GM12878 (cell line): ENCODE measurements at regions not wholly inside any gene's neighbourhood (a gene's known extent, or its start where the extent isn't known, plus 50 kb on each side); places are given as distances from the start of the nearest gene placed in this dataset.
A peak's percentile ranks its signal among the peaks of the same experiment; 100 is the strongest.

Experiments
- BACH1 ChIP-seq: fragments of 450-650 bp; IDR thresholded peaks from 2 replicates; pipeline ENCODE4 v1.6.1; 2017; ENCODE audit warnings: mild to moderate bottlenecking, borderline replicate concordance
- BHLHE40 ChIP-seq, 2 experiments: fragments of 450-650 bp in 1 of 2; IDR thresholded peaks; 2 replicates each; pipeline ENCODE4 v1.6.1; 2011 to 2017; ENCODE audit warnings: low read depth in 2 of 2, borderline replicate concordance in 1 of 2, improper control_type of control experiment in 1 of 2, low read length in 1 of 2, mild to moderate bottlenecking in 1 of 2
- CBX3 ChIP-seq: fragments of 200-600 bp; sonication (generic); IDR thresholded peaks from 2 replicates; pipeline ENCODE4 v1.6.1; 2016; ENCODE audit warnings: low read depth, borderline replicate concordance
- CHD1 ChIP-seq: IDR thresholded peaks from 2 replicates; pipeline ENCODE4 v1.6.1; 2012; ENCODE audit warnings: low read depth, low read length, improper control_type of control experiment
- EGR1 ChIP-seq, 2 experiments: IDR thresholded peaks; 1 replicate in 1 of 2; 2 replicates in 1 of 2; pipeline ENCODE4 v1.6.1; 2011 to 2012; ENCODE audit warnings: low read depth in 2 of 2, low read length in 2 of 2, borderline replicate concordance in 1 of 2, mild to moderate bottlenecking in 1 of 2, moderate library complexity in 1 of 2
- ETV6 ChIP-seq, 2 experiments: fragments of 450-650 bp in 1 of 2; IDR thresholded peaks in 1 of 2; conservative IDR thresholded peaks in 1 of 2; 2 replicates each; pipeline ENCODE4 v1.6.1; 2014; ENCODE audit warnings: antibody characterized with exemption in 1 of 2, borderline replicate concordance in 1 of 2, low read depth in 1 of 2, mild to moderate bottlenecking in 1 of 2, moderate library complexity in 1 of 2
- EZH2 ChIP-seq: IDR thresholded peaks from 2 replicates; pipeline ENCODE4 v1.6.1; 2012; ENCODE audit warnings: low read depth, mild to moderate bottlenecking, control low read depth, inconsistent platforms, low read length, borderline replicate concordance; ENCODE audit not compliant: control insufficient read depth
- FOXM1 ChIP-seq: IDR thresholded peaks from 2 replicates; pipeline ENCODE4 v1.6.1; 2012; ENCODE audit warnings: low read depth, mild to moderate bottlenecking, inconsistent platforms, low read length, moderate library complexity
- HDAC2 ChIP-seq: fragments of 200-600 bp; sonication (generic); IDR thresholded peaks from 2 replicates; pipeline ENCODE4 v1.6.1; 2017
- KDM1A ChIP-seq: fragments of 200-600 bp; sonication (generic); IDR thresholded peaks from 2 replicates; pipeline ENCODE4 v1.6.1; 2016; ENCODE audit warnings: borderline replicate concordance
- MEF2B ChIP-seq: fragments of 450-650 bp; IDR thresholded peaks from 2 replicates; pipeline ENCODE4 v1.6.1; 2018; ENCODE audit warnings: mild to moderate bottlenecking, moderate library complexity; ENCODE audit not compliant: partially characterized antibody, poor library complexity, severe bottlenecking
- NFXL1 ChIP-seq: fragments of 450-650 bp; IDR thresholded peaks from 2 replicates; pipeline ENCODE4 v1.6.1; 2017; ENCODE audit warnings: antibody characterized with exemption, mild to moderate bottlenecking, borderline replicate concordance
- NFYA ChIP-seq: IDR thresholded peaks from 2 replicates; pipeline ENCODE4 v1.6.1; 2011; ENCODE audit warnings: low read depth, mild to moderate bottlenecking, low read length, improper control_type of control experiment, borderline replicate concordance
- POLR2AphosphoS5 ChIP-seq: IDR thresholded peaks from 2 replicates; pipeline ENCODE4 v1.6.1; 2011; ENCODE audit warnings: mild to moderate bottlenecking, low read length, inconsistent platforms
- RCOR1 ChIP-seq: conservative IDR thresholded peaks from 2 replicates; pipeline ENCODE4 v1.6.1; 2012; ENCODE audit warnings: low read depth, low read length, improper control_type of control experiment
- RELA ChIP-seq: fragments of 450-650 bp; IDR thresholded peaks from 2 replicates; pipeline ENCODE4 v1.8.0; 2014; ENCODE audit warnings: borderline replicate concordance; ENCODE audit not compliant: partially characterized antibody
- RFX5 ChIP-seq: IDR thresholded peaks from 2 replicates; pipeline ENCODE4 v1.6.1; 2011; ENCODE audit warnings: low read depth, low read length, improper control_type of control experiment
- SMARCA5 ChIP-seq: fragments of 450-650 bp; IDR thresholded peaks from 2 replicates; pipeline ENCODE4 v1.6.1; 2017; ENCODE audit warnings: mild to moderate bottlenecking
- TBL1XR1 ChIP-seq: IDR thresholded peaks from 2 replicates; pipeline ENCODE4 v1.6.1; 2012; ENCODE audit warnings: low read depth, low read length, improper control_type of control experiment
- TCF12 ChIP-seq: IDR thresholded peaks from 2 replicates; pipeline ENCODE4 v1.6.1; 2011; ENCODE audit warnings: low read depth, mild to moderate bottlenecking, low read length
- YY1 ChIP-seq: IDR thresholded peaks from 2 replicates; pipeline ENCODE4 v1.6.1; 2011; ENCODE audit warnings: low read depth, mild to moderate bottlenecking, low read length
- ZNF622 ChIP-seq: fragments of 450-650 bp; IDR thresholded peaks from 2 replicates; pipeline ENCODE4 v1.6.1; 2017; ENCODE audit warnings: mild to moderate bottlenecking, inconsistent platforms
- TF ChIP-seq, protein P1 (sequence below): IDR thresholded peaks from 2 replicates; pipeline ENCODE4 v1.6.1; 2012; ENCODE audit warnings: low read length, inconsistent platforms
- TF ChIP-seq, protein P2 (sequence below): fragments of 450-650 bp; IDR thresholded peaks from 2 replicates; pipeline ENCODE4 v1.6.1; 2017; ENCODE audit warnings: low read depth, mild to moderate bottlenecking, moderate library complexity

DNA sequence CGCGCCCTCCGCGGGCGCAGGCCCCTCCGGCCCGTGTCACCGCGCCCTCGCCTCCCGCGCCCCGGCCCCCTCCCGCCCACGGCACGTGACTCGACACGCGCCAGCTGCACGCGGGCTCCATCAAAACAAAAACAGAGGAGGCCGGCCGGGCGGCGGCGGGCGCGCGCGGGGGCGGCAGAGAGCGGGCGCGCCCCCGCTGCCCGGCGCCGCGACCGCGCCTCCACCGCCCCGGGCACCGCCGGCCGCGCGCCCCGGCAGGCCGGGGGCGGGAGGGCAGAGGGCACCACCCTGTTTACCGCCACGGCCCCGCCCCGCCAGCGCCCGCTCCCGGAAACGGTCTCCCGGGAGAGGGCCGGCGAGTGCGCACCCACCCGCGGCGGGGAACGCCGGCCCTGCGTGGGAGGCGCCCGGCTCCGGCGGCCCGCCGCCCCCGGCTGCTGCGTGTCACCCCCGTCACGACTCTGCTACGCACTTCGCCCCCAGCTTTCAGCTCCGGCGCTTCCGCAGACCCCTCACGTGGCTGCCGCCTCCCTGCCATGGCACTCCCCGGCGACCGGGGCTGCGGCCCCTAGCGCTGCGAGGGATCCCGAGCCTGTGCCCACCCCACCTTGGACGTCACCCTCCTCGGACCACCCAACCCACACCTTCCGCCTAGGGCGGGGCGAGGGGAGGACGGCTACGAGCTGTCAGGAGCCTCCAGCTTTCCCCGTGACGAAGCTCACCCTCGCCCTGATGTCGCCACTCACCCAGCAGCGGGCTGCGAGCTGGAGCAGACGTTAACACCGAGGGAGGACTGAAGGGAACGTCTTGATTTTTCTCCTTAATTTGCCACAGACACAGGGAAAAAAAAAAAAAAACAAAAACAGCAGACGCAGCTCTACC is 221.6 kb upstream of the MKLN1 start (continued):
- TF ChIP-seq ZNF622, result no peak
- no peak for TF ChIP-seq CBX3
- TF ChIP-seq RCOR1, result no peak
- TF ChIP-seq RELA, result peak; percentile 48
- 0 out of 2 replicates have a peak, but pooled peaks have one; percentile 19 for TF ChIP-seq CHD1
- TF ChIP-seq KDM1A, result no peak
- no peak for TF ChIP-seq SMARCA5
- TF ChIP-seq, protein P1, sequence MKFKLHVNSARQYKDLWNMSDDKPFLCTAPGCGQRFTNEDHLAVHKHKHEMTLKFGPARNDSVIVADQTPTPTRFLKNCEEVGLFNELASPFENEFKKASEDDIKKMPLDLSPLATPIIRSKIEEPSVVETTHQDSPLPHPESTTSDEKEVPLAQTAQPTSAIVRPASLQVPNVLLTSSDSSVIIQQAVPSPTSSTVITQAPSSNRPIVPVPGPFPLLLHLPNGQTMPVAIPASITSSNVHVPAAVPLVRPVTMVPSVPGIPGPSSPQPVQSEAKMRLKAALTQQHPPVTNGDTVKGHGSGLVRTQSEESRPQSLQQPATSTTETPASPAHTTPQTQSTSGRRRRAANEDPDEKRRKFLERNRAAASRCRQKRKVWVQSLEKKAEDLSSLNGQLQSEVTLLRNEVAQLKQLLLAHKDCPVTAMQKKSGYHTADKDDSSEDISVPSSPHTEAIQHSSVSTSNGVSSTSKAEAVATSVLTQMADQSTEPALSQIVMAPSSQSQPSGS, result no peak
- TF ChIP-seq YY1, result no peak; the same call in 1 of the 2 replicates
- no peak for TF ChIP-seq ETV6 (conservative IDR thresholded peaks at IDR 0.05 in 1 of 2, IDR thresholded peaks at IDR 0.05 in 1 of 2; ENCODE audit: borderline replicate concordance in 1 of 2, low read depth in 1 of 2)
- peak; percentile 87 to 96; a peak in 3 of 4 replicates for TF ChIP-seq BHLHE40 (IDR thresholded peaks at IDR 0.05; ENCODE audit: borderline replicate concordance in 1 of 2, low read depth in 2 of 2, low read length in 1 of 2)
- no peak for TF ChIP-seq NFYA
- TF ChIP-seq POLR2AphosphoS5, result peak; percentile 82
- TF ChIP-seq BACH1, result peak; percentile 98
- peak; percentile 51 for TF ChIP-seq MEF2B
- TF ChIP-seq EGR1 (IDR thresholded peaks at IDR 0.05; ENCODE audit: borderline replicate concordance in 1 of 2, low read depth in 2 of 2, low read length in 2 of 2), result peak in 1 of 2 experiments; percentile 96; a peak in 2 of 3 replicates
- no peak for TF ChIP-seq HDAC2
- TF ChIP-seq, protein P2, sequence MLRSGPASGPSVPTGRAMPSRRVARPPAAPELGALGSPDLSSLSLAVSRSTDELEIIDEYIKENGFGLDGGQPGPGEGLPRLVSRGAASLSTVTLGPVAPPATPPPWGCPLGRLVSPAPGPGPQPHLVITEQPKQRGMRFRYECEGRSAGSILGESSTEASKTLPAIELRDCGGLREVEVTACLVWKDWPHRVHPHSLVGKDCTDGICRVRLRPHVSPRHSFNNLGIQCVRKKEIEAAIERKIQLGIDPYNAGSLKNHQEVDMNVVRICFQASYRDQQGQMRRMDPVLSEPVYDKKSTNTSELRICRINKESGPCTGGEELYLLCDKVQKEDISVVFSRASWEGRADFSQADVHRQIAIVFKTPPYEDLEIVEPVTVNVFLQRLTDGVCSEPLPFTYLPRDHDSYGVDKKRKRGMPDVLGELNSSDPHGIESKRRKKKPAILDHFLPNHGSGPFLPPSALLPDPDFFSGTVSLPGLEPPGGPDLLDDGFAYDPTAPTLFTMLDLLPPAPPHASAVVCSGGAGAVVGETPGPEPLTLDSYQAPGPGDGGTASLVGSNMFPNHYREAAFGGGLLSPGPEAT, result peak; percentile 34; the same call in 1 of the 2 replicates
- no peak for TF ChIP-seq TBL1XR1
- TF ChIP-seq TCF12, result peak; percentile 50; the same call in 1 of the 2 replicates
- peak; percentile 67; the same call in 1 of the 2 replicates for TF ChIP-seq NFXL1
- TF ChIP-seq FOXM1, result no peak
- no peak for TF ChIP-seq EZH2
- no peak for TF ChIP-seq RFX5
